HG03039 (cell line): ENCODE measurements at regions not wholly inside any gene's neighbourhood (a gene's known extent, or its start where the extent isn't known, plus 50 kb on each side); places are given as distances from the start of the nearest gene placed in this dataset.

Source experiments
- ATAC-seq: cut with Tn5 transposase; IDR thresholded peaks from one replicate; pipeline ENCODE4 v1.9.1; 2021; ENCODE audit warnings: mild to moderate bottlenecking, moderate library complexity; ENCODE audit not compliant: unreplicated experiment

- no peak for ATAC-seq
These were observed 77.9 kb upstream of the HSD17B12 start for GRCh38 chr11:43602670-43603069.

- no peak for ATAC-seq
These were observed 66.3 kb upstream of the HSD17B12 start for GRCh38 chr11:43614214-43614613.

- ATAC-seq: no peak
These were observed 60.6 kb upstream of the HSD17B12 start for GRCh38 chr11:43619863-43620505.

- ATAC-seq: no peak
These were observed 53.7 kb upstream of the HSD17B12 start for GRCh38 chr11:43626798-43627197.
